HepG2 (cell line): ENCODE measurements at regions not wholly inside any gene's neighbourhood (a gene's known extent, or its start where the extent isn't known, plus 50 kb on each side); places are given as distances from the start of the nearest gene placed in this dataset.

ENCODE experiments used
- ATAC-seq: fragments of 200-7000 bp; cut with Tn5 transposase; 3 replicates; pipeline ENCODE4 v1.9.1; 2020; ENCODE audit warnings: mild to moderate bottlenecking, moderate library complexity
- BruUV-seq: library from RNA; stranded (reverse); fragments of 400-500 nt; replicated peaks from 2 replicates; lab custom pipeline; 2021; lab: Mats Ljungman, UMichigan
- CTCF ChIA-PET: fragments of 300-600 bp; formaldehyde crosslinking; extraction: SDS; loops from one replicate; lab custom pipeline; 2021; ENCODE audit warnings: low total read pairs, inconsistent platforms, low intra/inter-chr PET ratio; lab: Yijun Ruan, JAX
- POLR2A ChIA-PET: fragments of 350-600 bp; sonication (Branson Sonifier 250); formaldehyde crosslinking; loops from one replicate; lab custom pipeline; 2020; ENCODE audit warnings: antibody characterized with exemption, inconsistent platforms; lab: Yijun Ruan, JAX
- DNase-seq: peaks from one replicate; pipeline ENCODE4 v3.0.0-alpha.2; 2015; ENCODE audit warnings: low spot score
- FAIRE-seq: peaks from 3 replicates; lab custom pipeline; 2011; peaks lifted over from hg19 to GRCh38; lab: Jason Lieb, UNC
- H2AFZ ChIP-seq: one replicate; pipeline ENCODE4 v1.6.1; 2011; ENCODE audit warnings: low read length, inconsistent platforms
- H3K27ac ChIP-seq: fragments of 300-600 bp; 3 replicates; pipeline ENCODE4 v1.8.0; 2011; ENCODE audit warnings: mixed run types, mild to moderate bottlenecking, mixed read lengths, low read length, inconsistent platforms; ENCODE audit not compliant: insufficient read depth; ENCODE audit errors: extremely low read length
- H3K27me3 ChIP-seq, 2 experiments: fragments of 200-600 bp in 1 of 2; 2 replicates in 1 of 2; 3 replicates in 1 of 2; pipeline versions ENCODE4 v1.6.0 to v1.8.0; 2011; ENCODE audit warnings: low read length in 2 of 2, mild to moderate bottlenecking in 2 of 2, moderate library complexity in 2 of 2, inconsistent platforms in 1 of 2; ENCODE audit not compliant: insufficient read depth in 2 of 2, control insufficient read depth in 1 of 2
- H3K36me3 ChIP-seq, 2 experiments: fragments of 200-600 bp in 1 of 2; replicated peaks in 1 of 2; 2 replicates in 1 of 2; 3 replicates in 1 of 2; pipeline versions ENCODE4 v1.5.1 to v1.8.0; 2011; ENCODE audit warnings: low read length in 2 of 2, inconsistent platforms in 1 of 2; ENCODE audit not compliant: insufficient read depth in 2 of 2, control insufficient read depth in 1 of 2
- H3K4me1 ChIP-seq: 2 replicates; pipeline ENCODE4 v1.5.1; 2012; ENCODE audit warnings: low read length, inconsistent platforms; ENCODE audit not compliant: insufficient read depth
- H3K4me2 ChIP-seq: 2 replicates; pipeline ENCODE4 v1.6.0; 2011; ENCODE audit warnings: low read depth, low read length, inconsistent platforms
- H3K4me3 ChIP-seq, 3 experiments: fragments of 200-600 bp in 1 of 3; sonication (generic), shearing (Covaris generic) in 1 of 3; replicated peaks in 1 of 3; 2 replicates each; pipeline ENCODE4 v1.5.1; 2011 to 2016; ENCODE audit warnings: low read length in 3 of 3, inconsistent platforms in 2 of 3, low read depth in 2 of 3, mild to moderate bottlenecking in 2 of 3, control low read depth in 1 of 3, mixed read lengths in 1 of 3; ENCODE audit not compliant: insufficient read depth in 1 of 3
- H3K79me2 ChIP-seq: one replicate; pipeline ENCODE4 v1.6.1; 2011; ENCODE audit warnings: low read length, inconsistent platforms; ENCODE audit not compliant: insufficient read depth
- H3K9ac ChIP-seq: 2 replicates; pipeline ENCODE4 v1.6.0; 2011; ENCODE audit warnings: mild to moderate bottlenecking, low read depth, low read length, inconsistent platforms; ENCODE audit not compliant: insufficient read depth
- H3K9me3 ChIP-seq: 2 replicates; pipeline ENCODE4 v1.5.1; 2012; ENCODE audit warnings: mild to moderate bottlenecking, low read length
- H4K20me1 ChIP-seq: 2 replicates; pipeline ENCODE4 v1.6.0; 2011; ENCODE audit warnings: inconsistent platforms, mild to moderate bottlenecking, low read length, moderate library complexity; ENCODE audit not compliant: insufficient read depth
- ARID5B ChIP-seq: IDR thresholded peaks from 2 replicates; pipeline ENCODE4 v1.4.0; 2020; ENCODE audit warnings: mild to moderate bottlenecking, missing genetic modification reagents
- ARNT ChIP-seq: fragments of 450-650 bp; IDR thresholded peaks from 2 replicates; pipeline ENCODE4 v1.6.1; 2017
- BRD4 ChIP-seq: sonication (generic); formaldehyde crosslinking; IDR thresholded peaks from 2 replicates; pipeline ENCODE4 v1.4.0; 2020; ENCODE audit warnings: missing genetic modification reagents
- HCFC1 ChIP-seq: fragments of 150-350 bp; IDR thresholded peaks from 2 replicates; pipeline ENCODE4 v1.6.1; 2014; ENCODE audit warnings: low read depth, low read length
- MAFF ChIP-seq: IDR thresholded peaks from 2 replicates; pipeline ENCODE4 v1.6.1; 2011; ENCODE audit warnings: low read depth, low read length, improper control_type of control experiment
- MAFK ChIP-seq, 2 experiments: IDR thresholded peaks in 1 of 2; conservative IDR thresholded peaks in 1 of 2; 2 replicates each; pipeline ENCODE4 v1.6.1; 2011; ENCODE audit warnings: improper control_type of control experiment in 2 of 2, low read length in 2 of 2
- MED1 ChIP-seq: sonication (generic); formaldehyde crosslinking; IDR thresholded peaks from 2 replicates; pipeline ENCODE4 v1.4.0; 2020; ENCODE audit warnings: missing genetic modification reagents
- NR2F6 ChIP-seq, 2 experiments: IDR thresholded peaks; 2 replicates each; pipeline ENCODE4 v1.6.1; 2016; ENCODE audit warnings: antibody characterized with exemption in 1 of 2, mild to moderate bottlenecking in 1 of 2
- ZBTB21 ChIP-seq: sonication (generic); formaldehyde crosslinking; IDR thresholded peaks from 2 replicates; pipeline ENCODE4 v1.4.0; 2020; ENCODE audit warnings: missing genetic modification reagents
- ZBTB43 ChIP-seq: sonication (generic); formaldehyde crosslinking; conservative IDR thresholded peaks from 2 replicates; pipeline ENCODE4 v1.4.0; 2020; ENCODE audit warnings: missing genetic modification reagents
- ZNF354B ChIP-seq: sonication (generic); formaldehyde crosslinking; IDR thresholded peaks from 2 replicates; pipeline ENCODE4 v1.8.0; 2022; ENCODE audit warnings: mild to moderate bottlenecking, missing genetic modification reagents
- ZSCAN29 ChIP-seq: sonication (generic); formaldehyde crosslinking; conservative IDR thresholded peaks from 2 replicates; pipeline ENCODE4 v1.4.0; 2020; ENCODE audit warnings: mild to moderate bottlenecking, missing genetic modification reagents
- WGBS: methylation state at CpG from one replicate; pipeline ENCODE4 v1.1.6; 2017; ENCODE audit warnings: low lambda C conversion rate; 5-methylcytosine and 5-hydroxymethylcytosine counted together
- in situ Hi-C: cut with HindIII; loops from 2 replicates; pipeline ENCODE4 v1.10.0; 2017; ENCODE audit warnings: low pct_unique_long_range_greater_than_20kb; ENCODE audit not compliant: extremely low pct_ligation_motif_present
- intact Hi-C: fragments of 100-400 bp; cut with micrococcal nuclease; formaldehyde crosslinking; loops from one replicate; pipeline ENCODE4 v1.10.0; 2022; ENCODE audit not compliant: unreplicated experiment

GRCh38 chr17:70352834-70353233 is 183.5 kb downstream of the KCNJ2 start:
- H3K9me3 ChIP-seq, result peaks cover 87% of the 10 kb centered on the region
- ATAC-seq, result no peak
- no peak overlapping the region for H3K27ac ChIP-seq
- H3K36me3 ChIP-seq, result no peaks in the 10 kb centered on the region
- no peak for TF ChIP-seq BRD4 (CRISPR knock-in tag)
- peak; percentile 68 to 81 for TF ChIP-seq MAFK (conservative IDR thresholded peaks at IDR 0.05 in 1 of 2, IDR thresholded peaks at IDR 0.05 in 1 of 2; ENCODE audit: low read length in 2 of 2)
- no peak for TF ChIP-seq ZBTB21 (CRISPR knock-in tag)
- TF ChIP-seq MAFF, result peak; percentile 73
- TF ChIP-seq, all 625 proteins: peak for 2
- no TSS peak for BruUV-seq
- H3K4me3 ChIP-seq, result no peak overlapping the region
- H3K79me2 ChIP-seq, result no peaks in the 10 kb centered on the region
- FAIRE-seq (no peak), DNase-seq (no peak)
- H2AFZ ChIP-seq, result no peak overlapping the region
- no peak overlapping the region for H3K9ac ChIP-seq
- H3K4me1 ChIP-seq, result no peaks in the 10 kb centered on the region
- H4K20me1 ChIP-seq, result no peaks in the 10 kb centered on the region
- ChIA-PET POLR2A (no interaction called here), CTCF (no interaction called here)
- H3K4me2 ChIP-seq, result no peak overlapping the region
- no peaks in the 10 kb centered on the region; a peak in 1 of 5 replicates for H3K27me3 ChIP-seq
- intact Hi-C loops (no loop called here), in situ Hi-C loops (no loop called here)
- 28% methylated on average over 3 of the region's 3 CpGs for WGBS

DNA sequence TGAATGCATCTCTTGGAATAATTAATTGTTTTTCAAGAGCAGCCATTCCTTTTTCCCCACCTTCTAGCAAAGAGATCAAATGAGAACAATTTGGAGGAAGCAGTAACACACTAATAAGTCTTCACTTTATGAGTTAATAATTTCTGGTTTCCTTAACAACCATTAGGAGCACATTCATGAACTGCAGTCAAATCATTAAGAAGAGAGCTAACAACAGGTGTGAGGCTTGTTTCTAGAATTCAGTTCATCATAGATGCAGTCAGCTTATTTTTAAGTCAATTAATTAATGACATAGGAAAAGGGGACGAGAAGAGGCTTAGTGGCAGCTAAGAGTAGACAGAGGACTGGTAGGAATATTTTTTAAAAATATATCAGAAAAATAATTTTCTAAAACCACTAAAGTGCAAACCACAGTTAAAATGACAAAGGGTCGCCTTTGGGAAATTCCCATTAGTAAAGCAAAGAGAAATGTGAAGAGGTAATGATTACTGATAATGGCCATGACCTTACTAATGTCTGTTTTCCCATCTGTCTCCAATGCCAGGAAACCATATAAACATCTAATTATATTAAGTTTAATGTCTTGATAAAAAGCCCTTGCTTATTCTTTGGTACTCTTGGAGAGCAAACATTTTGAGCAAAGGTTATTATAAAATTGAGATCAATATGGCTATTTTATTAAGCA is 184.2 kb downstream of the KCNJ2 start:
- no TSS peak for BruUV-seq
- WGBS, result 0% methylated on average over 2 of the region's 2 CpGs
- in situ Hi-C loops (no loop called here), intact Hi-C loops (loop anchor here (2.0 kb wide), 1 partner anchor 39 kb away; no protein-coding TSS in a partner anchor)
- Histone ChIP-seq H4K20me1 (no peaks in the 10 kb centered on the region), H3K4me3 (no peak overlapping the region), H2AFZ (no peak overlapping the region), H3K9me3 (peaks cover 87% of the 10 kb centered on the region), H3K27ac (no peak overlapping the region), H3K27me3 (no peaks in the 10 kb centered on the region; a peak in 1 of 5 replicates), H3K4me2 (no peak overlapping the region), H3K9ac (no peak overlapping the region), H3K4me1 (no peaks in the 10 kb centered on the region), H3K79me2 (no peaks in the 10 kb centered on the region), H3K36me3 (no peaks in the 10 kb centered on the region)
- POLR2A ChIA-PET, result no interaction called here
- ATAC-seq (no peak), FAIRE-seq (no peak), DNase-seq (no peak)
- CTCF ChIA-PET, result no interaction called here
- TF ChIP-seq MED1 (CRISPR knock-in tag) (no peak), HCFC1 (no peak), ZBTB43 (CRISPR knock-in tag) (no peak), ZNF354B (no peak), ZSCAN29 (CRISPR knock-in tag) (no peak), ARNT (no peak), NR2F6 (IDR thresholded peaks at IDR 0.05) (no peak), NR2F6 (CRISPR knock-in tag; IDR thresholded peaks at IDR 0.05) (no peak), ARID5B (no peak)
